ENCODE measurements at regions not wholly inside any gene's neighbourhood (a gene's known extent, or its start where the extent isn't known, plus 50 kb on each side); places are given as distances from the start of the nearest gene placed in this dataset.

DNA sequence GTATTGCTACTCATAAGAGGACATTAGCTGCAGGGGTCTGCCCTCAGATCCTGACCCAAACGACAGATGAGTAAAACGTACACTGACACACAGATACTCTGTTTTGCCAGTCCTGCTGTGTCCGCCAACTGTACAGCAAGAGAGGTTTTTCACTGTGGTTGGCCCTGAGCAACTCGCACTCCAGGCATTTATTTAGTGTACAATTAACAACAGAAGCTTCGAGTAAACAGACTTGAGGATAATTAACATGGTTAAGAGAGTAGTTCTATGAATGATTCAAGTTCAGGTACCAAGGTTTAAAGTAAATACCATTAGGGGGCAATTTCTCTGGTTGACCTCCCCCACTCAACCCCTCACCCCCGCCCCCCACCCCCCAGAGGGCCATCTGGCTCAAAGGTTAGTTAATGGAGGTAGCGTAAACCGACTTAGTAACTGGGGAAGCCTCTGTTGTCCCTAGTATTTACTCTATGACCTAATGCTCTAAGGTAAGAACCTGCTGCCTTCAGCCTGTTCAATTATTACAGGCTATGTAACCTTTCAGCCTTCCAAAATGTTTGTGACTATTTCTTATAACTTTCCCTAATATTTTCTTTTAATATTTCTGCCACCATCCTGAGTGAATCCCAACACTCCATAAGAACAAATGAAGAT, 103.9 kb upstream of the XIRP2 start:
- Histone ChIP-seq H3K4me3 (ENCODE audit: insufficient read depth, low read depth, low read length) (no peak overlapping the region), H2BK15ac (ENCODE audit: low read depth, low read length) (no peak overlapping the region), H3K79me1 (ENCODE audit: low read depth in 1 of 2, low read length in 2 of 2) (no peaks in the 10 kb centered on the region), H3K27ac (ENCODE audit: insufficient read depth, low read length) (no peak overlapping the region), H3K27me3 (ENCODE audit: control insufficient read depth, insufficient read depth, low read length) (no peaks in the 10 kb centered on the region), H3K56ac (ENCODE audit: extremely low read depth, insufficient read depth, low read length) (no peak overlapping the region), H4K8ac (ENCODE audit: low read depth in 2 of 2, low read length in 2 of 2) (no peak overlapping the region), H2AK9ac (replicated peaks; ENCODE audit: low read depth, low read length, poor library complexity) (no peak overlapping the region), H4K20me1 (ENCODE audit: insufficient read depth, low read length) (no peaks in the 10 kb centered on the region), H2AFZ (replicated peaks; ENCODE audit: low read length, poor library complexity) (no peak overlapping the region), H3K36me3 (ENCODE audit: control insufficient read depth, insufficient read depth, low read length) (no peaks in the 10 kb centered on the region), H3K14ac (replicated peaks; ENCODE audit: low read depth, low read length) (no peak overlapping the region), H3K9me3 (ENCODE audit: control insufficient read depth, insufficient read depth, low read length) (no peaks in the 10 kb centered on the region), H2BK120ac (ENCODE audit: low read depth, low read length) (no peak overlapping the region), H4K91ac (ENCODE audit: insufficient read depth, low read depth, low read length) (no peak overlapping the region), H4K5ac (ENCODE audit: low read depth, low read length) (no peak overlapping the region), H2BK20ac (ENCODE audit: low read depth, low read length) (no peak overlapping the region), H3K9ac (ENCODE audit: low read depth, low read length) (no peak overlapping the region), H2BK5ac (ENCODE audit: low read depth, low read length, poor library complexity, severe bottlenecking) (no peak overlapping the region), H3K4ac (ENCODE audit: low read depth, low read length) (no peak overlapping the region), H3K4me1 (ENCODE audit: control insufficient read depth, insufficient read depth, low read length) (no peaks in the 10 kb centered on the region), H3K4me2 (ENCODE audit: low read depth, low read length) (no peak overlapping the region), H2AK5ac (ENCODE audit: low read depth, low read length) (no peak overlapping the region), H3K9me1 (ENCODE audit: insufficient read depth, low read length) (no peaks in the 10 kb centered on the region), H3K18ac (ENCODE audit: low read depth, low read length) (no peak overlapping the region), H3K23ac (ENCODE audit: low read depth, low read length) (no peak overlapping the region)
- in situ Hi-C loops (cut with MboI; ENCODE audit: low sequenced_read_pairs): no loop called here
- no peak for ATAC-seq (ENCODE audit: low read depth)
- BruUV-seq (replicated peaks): no TSS peak
- WGBS, 2 experiments (ENCODE audit: extremely low coverage in 2 of 2, insufficient read length in 1 of 2): 80% methylated on average over 2 of the region's 8 CpGs; no CpG with 5 or more reads in 1 of the 2 experiments
- DNase-seq: no peak
- CTCF ChIA-PET: no interaction called here
- dilution Hi-C loops (cut with HindIII; ENCODE audit: low sequenced_read_pairs, unreplicated experiment): no loop called here
- intact Hi-C loops (cut with micrococcal nuclease): no loop called here
- POLR2A ChIA-PET (ENCODE audit: unreplicated experiment): no interaction called here
- no peak for TF ChIP-seq RFX5 (IDR thresholded peaks at IDR 0.05; ENCODE audit: low read depth, low read length)
- TF ChIP-seq RAD21 (IDR thresholded peaks at IDR 0.05; ENCODE audit: low read length): no peak
- TF ChIP-seq, protein P1, sequence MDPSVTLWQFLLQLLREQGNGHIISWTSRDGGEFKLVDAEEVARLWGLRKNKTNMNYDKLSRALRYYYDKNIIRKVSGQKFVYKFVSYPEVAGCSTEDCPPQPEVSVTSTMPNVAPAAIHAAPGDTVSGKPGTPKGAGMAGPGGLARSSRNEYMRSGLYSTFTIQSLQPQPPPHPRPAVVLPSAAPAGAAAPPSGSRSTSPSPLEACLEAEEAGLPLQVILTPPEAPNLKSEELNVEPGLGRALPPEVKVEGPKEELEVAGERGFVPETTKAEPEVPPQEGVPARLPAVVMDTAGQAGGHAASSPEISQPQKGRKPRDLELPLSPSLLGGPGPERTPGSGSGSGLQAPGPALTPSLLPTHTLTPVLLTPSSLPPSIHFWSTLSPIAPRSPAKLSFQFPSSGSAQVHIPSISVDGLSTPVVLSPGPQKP (IDR thresholded peaks at IDR 0.05; ENCODE audit: borderline replicate concordance, low read depth, low read length): no peak
- TF ChIP-seq BHLHE40 (IDR thresholded peaks at IDR 0.05; ENCODE audit: low read depth, low read length): no peak
- TF ChIP-seq SMC3 (IDR thresholded peaks at IDR 0.05; ENCODE audit: low read depth, low read length): no peak
- no peak for TF ChIP-seq NFE2L2 (IDR thresholded peaks at IDR 0.05; ENCODE audit: low read depth, low read length)
- TF ChIP-seq, protein P2, sequence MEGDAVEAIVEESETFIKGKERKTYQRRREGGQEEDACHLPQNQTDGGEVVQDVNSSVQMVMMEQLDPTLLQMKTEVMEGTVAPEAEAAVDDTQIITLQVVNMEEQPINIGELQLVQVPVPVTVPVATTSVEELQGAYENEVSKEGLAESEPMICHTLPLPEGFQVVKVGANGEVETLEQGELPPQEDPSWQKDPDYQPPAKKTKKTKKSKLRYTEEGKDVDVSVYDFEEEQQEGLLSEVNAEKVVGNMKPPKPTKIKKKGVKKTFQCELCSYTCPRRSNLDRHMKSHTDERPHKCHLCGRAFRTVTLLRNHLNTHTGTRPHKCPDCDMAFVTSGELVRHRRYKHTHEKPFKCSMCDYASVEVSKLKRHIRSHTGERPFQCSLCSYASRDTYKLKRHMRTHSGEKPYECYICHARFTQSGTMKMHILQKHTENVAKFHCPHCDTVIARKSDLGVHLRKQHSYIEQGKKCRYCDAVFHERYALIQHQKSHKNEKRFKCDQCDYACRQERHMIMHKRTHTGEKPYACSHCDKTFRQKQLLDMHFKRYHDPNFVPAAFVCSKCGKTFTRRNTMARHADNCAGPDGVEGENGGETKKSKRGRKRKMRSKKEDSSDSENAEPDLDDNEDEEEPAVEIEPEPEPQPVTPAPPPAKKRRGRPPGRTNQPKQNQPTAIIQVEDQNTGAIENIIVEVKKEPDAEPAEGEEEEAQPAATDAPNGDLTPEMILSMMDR (conservative IDR thresholded peaks at IDR 0.05; ENCODE audit: low read depth, low read length): no peak
- no peak for TF ChIP-seq MAFK (IDR thresholded peaks at IDR 0.05; ENCODE audit: low read depth, low read length)
- TF ChIP-seq POLR2A (IDR thresholded peaks at IDR 0.05; ENCODE audit: low read depth, low read length): no peak
- no peak for TF ChIP-seq RCOR1 (IDR thresholded peaks at IDR 0.05; ENCODE audit: insufficient replicate concordance, low read length)
- no peak for TF ChIP-seq CEBPB (IDR thresholded peaks at IDR 0.05; ENCODE audit: low read depth, low read length)
- TF ChIP-seq, protein P3, sequence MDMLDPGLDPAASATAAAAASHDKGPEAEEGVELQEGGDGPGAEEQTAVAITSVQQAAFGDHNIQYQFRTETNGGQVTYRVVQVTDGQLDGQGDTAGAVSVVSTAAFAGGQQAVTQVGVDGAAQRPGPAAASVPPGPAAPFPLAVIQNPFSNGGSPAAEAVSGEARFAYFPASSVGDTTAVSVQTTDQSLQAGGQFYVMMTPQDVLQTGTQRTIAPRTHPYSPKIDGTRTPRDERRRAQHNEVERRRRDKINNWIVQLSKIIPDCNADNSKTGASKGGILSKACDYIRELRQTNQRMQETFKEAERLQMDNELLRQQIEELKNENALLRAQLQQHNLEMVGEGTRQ (IDR thresholded peaks at IDR 0.05; ENCODE audit: low read depth, low read length): no peak
- no peak for TF ChIP-seq MAZ (IDR thresholded peaks at IDR 0.05; ENCODE audit: borderline replicate concordance, low read depth, low read length)
- TF ChIP-seq FOS (IDR thresholded peaks at IDR 0.05; ENCODE audit: low read depth, low read length): no peak
- no peak for TF ChIP-seq CHD1 (IDR thresholded peaks at IDR 0.05; ENCODE audit: low read depth, low read length)
- no peak for TF ChIP-seq MXI1 (IDR thresholded peaks at IDR 0.05; ENCODE audit: borderline replicate concordance, low read depth, low read length)
